ENCODE measurements at regions not wholly inside any gene's neighbourhood (a gene's known extent, or its start where the extent isn't known, plus 50 kb on each side); places are given as distances from the start of the nearest gene placed in this dataset.

GRCh38 chr17:74080656-74081582 lies 122.6 kb upstream of the RPL38 start:
- ATAC-seq (no peak), FAIRE-seq (no peak), DNase-seq (ENCODE audit: low spot score) (no peak)
- H3K4me3 ChIP-seq (replicated peaks in 1 of 3; ENCODE audit: insufficient read depth in 1 of 3, low read depth in 2 of 3, low read length in 3 of 3): no peak overlapping the region
- H3K79me2 ChIP-seq (ENCODE audit: insufficient read depth, low read length): no peaks in the 10 kb centered on the region
- H3K9me3 ChIP-seq (ENCODE audit: low read length): peaks cover 12% of the 10 kb centered on the region
- intact Hi-C loops (cut with micrococcal nuclease; ENCODE audit: unreplicated experiment) (no loop called here), in situ Hi-C loops (cut with HindIII; ENCODE audit: extremely low pct_ligation_motif_present, low pct_unique_long_range_greater_than_20kb) (no loop called here)
- H3K27ac ChIP-seq (ENCODE audit: extremely low read length, insufficient read depth, low read length): no peak overlapping the region
- no peaks in the 10 kb centered on the region for H3K36me3 ChIP-seq (replicated peaks in 1 of 2; ENCODE audit: control insufficient read depth in 1 of 2, insufficient read depth in 2 of 2, low read length in 2 of 2)
- peaks cover 5 to 46% of the 10 kb centered on the region in 2 experiments; a peak in 4 of 5 replicates for H3K27me3 ChIP-seq (ENCODE audit: control insufficient read depth in 1 of 2, insufficient read depth in 2 of 2, low read length in 2 of 2)
- no peaks in the 10 kb centered on the region for H3K4me1 ChIP-seq (ENCODE audit: insufficient read depth, low read length)
- no peak overlapping the region for H2AFZ ChIP-seq (ENCODE audit: low read length)
- H3K9ac ChIP-seq (ENCODE audit: insufficient read depth, low read depth, low read length): no peak overlapping the region
- WGBS (ENCODE audit: low lambda C conversion rate): 19% methylated on average over 16 of the region's 21 CpGs
- ChIA-PET CTCF (ENCODE audit: low intra/inter-chr PET ratio, low total read pairs) (no interaction called here), POLR2A (no interaction called here)
- TF ChIP-seq POLR2G (IDR thresholded peaks at IDR 0.05; ENCODE audit: low read depth, low read length) (no peak), CENPBD1 (CRISPR knock-in tag; IDR thresholded peaks at IDR 0.05; ENCODE audit: borderline replicate concordance, low read depth) (no peak), NFIB (CRISPR knock-in tag; IDR thresholded peaks at IDR 0.05; ENCODE audit: borderline replicate concordance) (no peak), ZNF775 (CRISPR knock-in tag; IDR thresholded peaks at IDR 0.05; ENCODE audit: borderline replicate concordance) (no peak)
- no TSS peak for BruUV-seq (replicated peaks)
- H3K4me2 ChIP-seq (ENCODE audit: low read depth, low read length): no peak overlapping the region
- no peaks in the 10 kb centered on the region for H4K20me1 ChIP-seq (ENCODE audit: insufficient read depth, low read length)

GRCh38 chr17:74082886-74083285 lies 120.6 kb upstream of the RPL38 start:
- WGBS (ENCODE audit: low lambda C conversion rate): 44% methylated on average over 5 of the region's 7 CpGs
- POLR2A ChIA-PET: no interaction called here
- CTCF ChIA-PET (ENCODE audit: low intra/inter-chr PET ratio, low total read pairs): no interaction called here
- no peaks in the 10 kb centered on the region for H3K36me3 ChIP-seq (replicated peaks in 1 of 2; ENCODE audit: control insufficient read depth in 1 of 2, insufficient read depth in 2 of 2, low read length in 2 of 2)
- FAIRE-seq: no peak
- TF ChIP-seq, protein P1, sequence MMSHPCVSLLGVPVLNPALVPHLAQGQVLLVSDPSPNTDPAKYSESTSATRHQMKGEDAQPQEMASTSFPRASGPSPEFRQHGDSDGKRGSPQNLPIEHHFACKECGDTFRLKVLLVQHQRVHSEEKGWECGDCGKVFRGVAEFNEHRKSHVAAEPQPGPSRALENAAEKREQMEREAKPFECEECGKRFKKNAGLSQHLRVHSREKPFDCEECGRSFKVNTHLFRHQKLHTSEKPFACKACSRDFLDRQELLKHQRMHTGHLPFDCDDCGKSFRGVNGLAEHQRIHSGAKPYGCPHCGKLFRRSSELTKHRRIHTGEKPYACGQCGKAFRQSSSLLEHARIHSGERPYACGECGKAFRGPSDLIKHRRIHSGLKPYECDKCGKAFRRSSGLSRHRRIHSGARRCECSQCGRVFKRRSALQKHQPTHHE (CRISPR knock-in tag; IDR thresholded peaks at IDR 0.05; ENCODE audit: borderline replicate concordance): no peak
- BruUV-seq (replicated peaks): no TSS peak
- no peak for DNase-seq (ENCODE audit: low spot score)
- H2AFZ ChIP-seq (ENCODE audit: low read length): no peak overlapping the region
- in situ Hi-C loops (cut with HindIII; ENCODE audit: extremely low pct_ligation_motif_present, low pct_unique_long_range_greater_than_20kb) (no loop called here), intact Hi-C loops (cut with micrococcal nuclease; ENCODE audit: unreplicated experiment) (no loop called here)
- H3K4me2 ChIP-seq (ENCODE audit: low read depth, low read length): no peak overlapping the region
- no peak overlapping the region for H3K4me3 ChIP-seq (replicated peaks in 1 of 3; ENCODE audit: insufficient read depth in 1 of 3, low read depth in 2 of 3, low read length in 3 of 3)
- H3K9me3 ChIP-seq (ENCODE audit: low read length): peaks cover 14% of the 10 kb centered on the region
- no peaks in the 10 kb centered on the region for H3K4me1 ChIP-seq (ENCODE audit: insufficient read depth, low read length)
- no peak for ATAC-seq
- no peak overlapping the region for H3K9ac ChIP-seq (ENCODE audit: insufficient read depth, low read depth, low read length)
- no peaks in the 10 kb centered on the region for H4K20me1 ChIP-seq (ENCODE audit: insufficient read depth, low read length)
- H3K79me2 ChIP-seq (ENCODE audit: insufficient read depth, low read length): no peaks in the 10 kb centered on the region
- H3K27me3 ChIP-seq (ENCODE audit: control insufficient read depth in 1 of 2, insufficient read depth in 2 of 2, low read length in 2 of 2): peaks cover 6 to 46% of the 10 kb centered on the region in 2 experiments; a peak in 4 of 5 replicates
- no peak overlapping the region for H3K27ac ChIP-seq (ENCODE audit: extremely low read length, insufficient read depth, low read length)

Data from HepG2 (cell line).